GM18861 (cell line): ENCODE measurements at regions not wholly inside any gene's neighbourhood (a gene's known extent, or its start where the extent isn't known, plus 50 kb on each side); places are given as distances from the start of the nearest gene placed in this dataset.
A peak's percentile ranks its signal among the peaks of the same experiment; 100 is the strongest.

ENCODE experiments used
- ATAC-seq: cut with Tn5 transposase; IDR thresholded peaks from one replicate; pipeline ENCODE4 v1.9.1; 2021; ENCODE audit not compliant: unreplicated experiment

- no peak for ATAC-seq
These were observed 174.7 kb upstream of the SLC24A5 start for GRCh38 chr15:47945872-47946650.

DNA sequence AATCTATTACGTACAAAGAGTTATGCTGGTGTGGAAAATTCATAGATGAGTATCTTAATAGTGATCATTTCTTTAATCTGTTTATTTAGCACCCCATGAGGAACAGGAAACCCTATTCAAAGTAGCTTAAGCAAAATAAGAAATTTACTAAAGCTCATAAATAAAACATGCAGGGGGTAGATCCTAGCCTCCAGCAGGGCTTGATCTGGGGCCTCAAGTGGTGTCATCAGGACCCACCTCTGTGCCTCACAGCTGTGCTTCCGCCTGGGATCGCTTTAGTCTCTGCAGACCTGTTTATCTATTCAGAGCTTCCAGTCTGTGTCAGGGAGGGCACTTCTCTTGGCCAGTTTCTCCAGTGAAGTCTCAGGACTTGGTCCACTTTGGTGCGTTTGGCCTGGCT, 171.0 kb upstream of the SLC24A5 start:
- no peak for ATAC-seq

GRCh38 chr15:47950447-47950846, 170.3 kb upstream of the SLC24A5 start:
- no peak for ATAC-seq

- ATAC-seq: no peak
These were observed 169.0 kb upstream of the SLC24A5 start for GRCh38 chr15:47951781-47952180.

DNA sequence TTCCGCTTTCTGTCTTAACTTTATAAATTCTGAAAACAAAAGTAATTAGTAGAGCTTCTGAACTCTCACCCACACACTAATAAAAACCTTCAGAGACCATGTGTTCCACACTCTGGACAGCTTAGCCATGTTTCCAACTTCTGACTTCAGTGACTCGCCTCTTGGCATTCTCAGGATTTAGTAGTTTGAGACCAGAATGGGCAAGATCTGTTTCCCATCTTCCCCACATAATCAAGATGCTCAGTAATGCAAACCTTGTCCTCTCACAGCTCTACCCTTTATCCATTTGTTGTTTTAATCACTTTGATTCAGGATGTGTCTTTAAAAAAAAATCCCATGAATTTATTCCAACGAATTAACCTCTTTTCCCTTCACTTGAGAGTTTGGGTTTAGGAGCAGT, 166.6 kb upstream of the SLC24A5 start:
- ATAC-seq: no peak

- no peak for ATAC-seq
These were observed 165.8 kb upstream of the SLC24A5 start for GRCh38 chr15:47955021-47955420.

- ATAC-seq: no peak
These were observed 161.0 kb upstream of the SLC24A5 start for GRCh38 chr15:47959617-47960413.

GRCh38 chr15:47961401-47962090, 159.2 kb upstream of the SLC24A5 start:
- ATAC-seq: peak; percentile 91

- ATAC-seq: no peak
These were observed 157.5 kb upstream of the SLC24A5 start for GRCh38 chr15:47963265-47963664.

GRCh38 chr15:47964229-47964628, 156.6 kb upstream of the SLC24A5 start:
- ATAC-seq: no peak

- ATAC-seq: no peak
These were observed 155.5 kb upstream of the SLC24A5 start for GRCh38 chr15:47965297-47965696.

GRCh38 chr15:47968593-47968992, 152.2 kb upstream of the SLC24A5 start:
- no peak for ATAC-seq

GRCh38 chr15:47971637-47972036, 149.2 kb upstream of the SLC24A5 start:
- no peak for ATAC-seq

- ATAC-seq: no peak
These were observed 148.1 kb upstream of the SLC24A5 start for GRCh38 chr15:47972738-47973137.

GRCh38 chr15:47974724-47975123, 146.1 kb upstream of the SLC24A5 start:
- ATAC-seq: no peak

DNA sequence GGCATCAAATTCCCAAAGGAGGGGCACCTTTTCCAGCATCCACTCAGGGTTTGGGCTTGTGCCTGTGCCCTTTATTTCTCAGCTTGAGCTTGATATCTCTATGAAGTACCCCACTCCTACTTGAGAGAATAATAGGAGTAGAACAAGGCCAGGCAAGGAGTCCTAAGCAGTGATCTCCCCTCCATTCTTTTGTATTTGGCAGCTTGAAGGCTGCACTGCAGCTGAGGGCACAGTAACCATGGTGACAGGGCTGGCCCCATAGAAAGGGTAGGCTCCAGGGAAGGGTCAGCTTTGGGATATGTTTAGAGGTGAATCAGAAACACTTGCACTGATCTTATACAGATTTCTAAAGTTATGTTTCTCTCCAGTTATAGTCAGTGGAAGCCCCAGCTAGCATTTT, 145.4 kb upstream of the SLC24A5 start:
- ATAC-seq: no peak

GRCh38 chr15:47983533-47983932, 137.3 kb upstream of the SLC24A5 start:
- ATAC-seq: no peak

DNA sequence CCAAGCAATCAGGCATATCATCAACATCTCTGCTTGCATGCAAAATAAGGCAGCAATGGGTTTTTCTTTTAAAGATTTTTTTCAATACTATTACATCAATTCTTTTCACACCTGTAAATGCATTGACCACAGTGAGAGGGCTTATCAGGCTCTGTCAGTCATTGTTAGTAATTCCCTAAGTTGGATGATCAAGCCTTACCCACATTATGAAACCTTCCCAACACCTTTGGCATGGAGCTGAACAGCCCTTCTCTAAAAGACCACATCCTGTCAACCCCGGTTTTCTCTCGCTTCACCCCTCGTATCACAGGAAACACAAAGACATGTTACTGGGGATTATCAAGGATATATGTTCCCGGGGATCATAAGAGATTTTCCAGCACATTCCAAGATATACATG, 135.2 kb upstream of the SLC24A5 start:
- ATAC-seq: no peak

DNA sequence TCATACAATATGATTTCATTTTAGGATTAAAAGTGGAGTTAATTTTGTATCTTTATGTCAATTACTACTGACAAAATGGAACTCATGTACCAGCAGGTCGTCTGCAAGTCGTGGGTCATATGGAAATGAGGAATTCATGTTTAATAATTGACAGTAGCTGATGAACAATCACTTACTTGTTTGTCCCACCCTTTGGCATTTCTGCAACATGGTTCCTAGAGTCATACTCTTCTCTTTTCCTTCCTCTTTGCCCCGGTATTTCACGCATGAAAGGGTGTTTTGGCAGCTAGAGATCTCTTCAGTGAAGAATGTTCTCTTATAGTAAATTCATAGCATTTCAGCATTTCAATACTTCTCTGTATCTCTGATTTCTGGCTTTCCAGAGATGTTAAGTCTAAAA, 133.3 kb upstream of the SLC24A5 start:
- no peak for ATAC-seq

DNA sequence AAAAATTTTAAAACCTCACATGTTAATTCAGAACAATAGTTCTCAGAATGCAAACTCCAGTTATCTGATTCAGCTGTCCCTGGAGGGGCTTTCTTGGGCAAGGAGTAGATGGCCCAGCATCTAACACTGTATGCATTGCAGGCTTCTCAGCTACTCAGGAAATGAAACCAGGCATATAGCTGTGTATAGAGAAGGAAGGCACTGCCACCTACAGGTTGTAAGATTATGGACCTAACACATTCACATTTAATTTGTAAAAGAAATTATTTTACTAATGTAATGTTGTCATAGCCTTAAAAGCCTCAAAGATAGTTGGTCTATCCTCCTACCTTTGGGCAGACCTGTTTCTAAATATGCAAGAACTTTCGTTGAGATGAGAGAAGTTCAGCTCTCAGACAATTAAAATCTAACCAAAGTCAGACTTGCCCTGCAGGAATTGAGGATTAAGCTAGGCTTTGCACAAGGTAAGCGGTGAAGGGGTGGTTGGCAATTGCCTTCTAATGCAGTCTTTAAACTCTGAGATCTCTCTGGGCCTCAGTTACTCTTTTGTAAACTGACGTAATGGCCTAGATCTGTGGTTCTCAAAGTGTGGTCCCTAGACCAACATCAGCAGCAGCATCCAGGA, 132.8 kb upstream of the SLC24A5 start:
- ATAC-seq: peak; percentile 99

GRCh38 chr15:47988564-47988963, 132.2 kb upstream of the SLC24A5 start:
- ATAC-seq: no peak
